Prostate gland (tissue), 2 donors: ENCODE measurements at regions not wholly inside any gene's neighbourhood (a gene's known extent, or its start where the extent isn't known, plus 50 kb on each side); places are given as distances from the start of the nearest gene placed in this dataset.

Source experiments
- DNase-seq: peaks from one replicate; pipeline ENCODE4 v3.0.0-alpha.2; 2019; ENCODE audit warnings: low spot score
- H3K27ac ChIP-seq, 2 donors: fragments of 200-600 bp; sonication (generic); 2 replicates each; pipeline ENCODE4 v1.5.1; 2017 to 2019
- H3K27me3 ChIP-seq: fragments of 200-600 bp; sonication (generic); replicated peaks from 2 replicates; pipeline ENCODE4 v1.5.1; 2019; ENCODE audit not compliant: insufficient read depth
- H3K36me3 ChIP-seq, 2 donors: fragments of 200-600 bp; sonication (generic); 1 replicate in 1 of 2; 2 replicates in 1 of 2; pipeline versions ENCODE4 v1.5.1 to v1.8.1; 2017 to 2019
- H3K4me1 ChIP-seq: fragments of 200-600 bp; sonication (generic); replicated peaks from 2 replicates; pipeline ENCODE4 v1.5.1; 2019
- H3K4me3 ChIP-seq, 2 donors: fragments of 200-600 bp; sonication (generic); 2 replicates each; pipeline ENCODE4 v1.5.1; 2017 to 2019
- H3K9me3 ChIP-seq: fragments of 200-600 bp; sonication (generic); 2 replicates; pipeline ENCODE4 v1.5.1; 2017
- CTCF ChIP-seq, 4 experiments: fragments of 200-600 bp in 2 of 4; fragments of 450-650 bp in 2 of 4; sonication (generic) in 2 of 4; IDR thresholded peaks; 1 replicate in 3 of 4; 2 replicates in 1 of 4; pipeline ENCODE4 v1.5.1; 2016 to 2019; ENCODE audit warnings: antibody characterized with exemption in 4 of 4, mild to moderate bottlenecking in 2 of 4, moderate library complexity in 2 of 4
- POLR2A ChIP-seq: fragments of 450-650 bp; IDR thresholded peaks from one replicate; pipeline ENCODE4 v1.6.1; 2016; ENCODE audit warnings: antibody characterized with exemption, mild to moderate bottlenecking
- POLR2AphosphoS5 ChIP-seq: sonication (generic); formaldehyde crosslinking; IDR thresholded peaks from one replicate; pipeline ENCODE4 v1.6.1; 2017; ENCODE audit warnings: antibody characterized with exemption
- WGBS: methylation state at CpG from one replicate; pipeline ENCODE4 v1.1.5; 2018; 5-methylcytosine and 5-hydroxymethylcytosine counted together
- intact Hi-C: fragments of 100-400 bp; cut with DNase I; formaldehyde crosslinking; loops from one replicate; pipeline ENCODE4 v1.14.2; 2022

GRCh38 chr13:107475753-107476453, 739.4 kb downstream of the LIG4 start:
- intact Hi-C loops, result no loop called here
- Histone ChIP-seq H3K9me3 (no peaks in the 10 kb centered on the region), H3K36me3 (no peaks in the 10 kb centered on the region), H3K27me3 (no peaks in the 10 kb centered on the region), H3K4me3 (no peak overlapping the region), H3K27ac (no peak overlapping the region), H3K4me1 (no peaks in the 10 kb centered on the region)
- 30% methylated on average over 3 of the region's 3 CpGs for WGBS
- no peak for TF ChIP-seq CTCF (IDR thresholded peaks at IDR 0.05)
- TF ChIP-seq POLR2AphosphoS5, result no peak
- TF ChIP-seq POLR2A, result no peak
- DNase-seq, result no peak

- no peak for TF ChIP-seq CTCF (IDR thresholded peaks at IDR 0.05)
- no peak for TF ChIP-seq POLR2AphosphoS5
- TF ChIP-seq POLR2A, result no peak
- Histone ChIP-seq H3K36me3 (no peaks in the 10 kb centered on the region), H3K27me3 (no peaks in the 10 kb centered on the region), H3K4me3 (no peak overlapping the region), H3K27ac (no peak overlapping the region), H3K9me3 (no peaks in the 10 kb centered on the region), H3K4me1 (no peaks in the 10 kb centered on the region)
- WGBS, result 94% methylated on average over 4 of the region's 4 CpGs
- DNase-seq, result no peak
- intact Hi-C loops, result no loop called here
Observed at GRCh38 chr13:107473253-107473652, 742.1 kb downstream of the LIG4 start.

- no peak overlapping the region for H3K4me3 ChIP-seq
- no peaks in the 10 kb centered on the region for H3K36me3 ChIP-seq
- no peak for DNase-seq
- intact Hi-C loops, result no loop called here
- no peaks in the 10 kb centered on the region for H3K9me3 ChIP-seq
- TF ChIP-seq CTCF (IDR thresholded peaks at IDR 0.05), result no peak
- 60% methylated on average over 3 of the region's 3 CpGs for WGBS
- H3K4me1 ChIP-seq, result no peaks in the 10 kb centered on the region
- H3K27me3 ChIP-seq, result no peaks in the 10 kb centered on the region
- no peak overlapping the region for H3K27ac ChIP-seq
Observed at GRCh38 chr13:107466326-107467099, 748.8 kb downstream of the LIG4 start.

GRCh38 chr13:107462501-107462900, 752.8 kb downstream of the LIG4 start:
- intact Hi-C loops, result no loop called here
- H3K9me3 ChIP-seq, result no peaks in the 10 kb centered on the region
- no peak overlapping the region for H3K27ac ChIP-seq
- no peak for DNase-seq
- H3K27me3 ChIP-seq, result no peaks in the 10 kb centered on the region
- H3K36me3 ChIP-seq, result no peaks in the 10 kb centered on the region
- TF ChIP-seq POLR2A (no peak), POLR2AphosphoS5 (no peak), CTCF (IDR thresholded peaks at IDR 0.05) (no peak)
- no peaks in the 10 kb centered on the region for H3K4me1 ChIP-seq
- 70% methylated on average over 2 of the region's 2 CpGs for WGBS
- H3K4me3 ChIP-seq, result no peak overlapping the region

- 47% methylated on average over 1 of the region's 1 CpG for WGBS
- Histone ChIP-seq H3K9me3 (no peaks in the 10 kb centered on the region), H3K27me3 (no peaks in the 10 kb centered on the region), H3K27ac (no peak overlapping the region), H3K4me3 (no peak overlapping the region), H3K4me1 (no peaks in the 10 kb centered on the region), H3K36me3 (no peaks in the 10 kb centered on the region)
- intact Hi-C loops, result no loop called here
- no peak for DNase-seq
- TF ChIP-seq POLR2AphosphoS5, result no peak
Observed at GRCh38 chr13:107461751-107462150, 753.6 kb downstream of the LIG4 start.
